Loucy (cell line): ENCODE measurements at regions not wholly inside any gene's neighbourhood (a gene's known extent, or its start where the extent isn't known, plus 50 kb on each side); places are given as distances from the start of the nearest gene placed in this dataset.

Source experiments
- CTCF ChIP-seq: fragments of 200-600 bp; sonication (generic); conservative IDR thresholded peaks from 2 replicates; pipeline ENCODE4 v1.5.1; 2014; ENCODE audit warnings: mild to moderate bottlenecking, antibody characterized with exemption, low read length
- EZH2phosphoT487 ChIP-seq: fragments of 200-600 bp; IDR thresholded peaks from 2 replicates; pipeline ENCODE4 v1.6.1; 2018; ENCODE audit warnings: antibody characterized with exemption, mild to moderate bottlenecking, moderate library complexity, borderline replicate concordance

- TF ChIP-seq CTCF (no peak), EZH2phosphoT487 (no peak)
Measured at GRCh38 chr13:50162567-50162966, 147.3 kb downstream of the KCNRG start.
